ENCODE measurements at regions not wholly inside any gene's neighbourhood (a gene's known extent, or its start where the extent isn't known, plus 50 kb on each side); places are given as distances from the start of the nearest gene placed in this dataset.
A peak's percentile ranks its signal among the peaks of the same experiment; 100 is the strongest.
"Not testable (repeated sequence)": the region's sequence is repeated elsewhere in the genome, so short reads cannot be mapped to it uniquely, and the experiment has no call there.

DNA sequence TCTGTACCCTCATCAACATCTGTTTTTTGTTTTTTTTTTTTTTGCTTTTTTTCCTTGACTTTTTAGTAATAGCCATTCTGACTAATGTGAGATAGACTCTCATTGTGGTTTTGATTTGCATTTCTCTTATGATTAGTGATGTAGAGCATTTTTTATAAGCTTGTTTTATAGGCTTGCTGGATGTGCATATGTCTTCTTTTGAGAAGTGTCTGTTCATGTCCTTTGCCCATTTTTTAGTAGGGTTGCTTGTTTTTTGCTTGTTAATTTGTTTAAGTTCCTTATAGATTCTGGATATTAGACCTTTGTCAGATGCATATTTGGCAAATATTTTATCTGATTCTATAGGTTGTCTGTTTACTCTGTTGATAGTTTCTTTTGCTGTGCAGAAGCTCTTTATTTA is 53.5 kb upstream of the FAR1 start:
- not testable (repeated sequence) for DNase-seq (ENCODE audit: low read depth)

DNA sequence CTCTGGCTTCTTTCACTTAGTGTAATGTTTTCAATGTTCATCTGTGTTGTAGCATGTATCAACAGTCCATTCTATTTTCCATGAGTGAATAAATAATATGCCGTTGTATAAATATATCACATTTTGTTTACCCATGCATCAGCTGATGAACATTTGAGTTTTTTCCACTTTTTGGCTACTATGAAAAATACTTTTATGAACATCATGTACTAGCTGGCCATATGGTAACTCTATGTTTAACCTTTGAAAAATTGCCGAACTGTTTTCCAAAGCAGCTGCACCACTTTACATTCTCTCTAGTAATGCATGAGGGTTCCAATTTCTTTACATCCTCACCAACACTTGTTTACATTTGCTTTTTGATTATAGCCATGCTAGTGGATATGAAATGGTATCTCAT is 59.8 kb upstream of the FAR1 start:
- no peak for DNase-seq (ENCODE audit: low read depth)

DNA sequence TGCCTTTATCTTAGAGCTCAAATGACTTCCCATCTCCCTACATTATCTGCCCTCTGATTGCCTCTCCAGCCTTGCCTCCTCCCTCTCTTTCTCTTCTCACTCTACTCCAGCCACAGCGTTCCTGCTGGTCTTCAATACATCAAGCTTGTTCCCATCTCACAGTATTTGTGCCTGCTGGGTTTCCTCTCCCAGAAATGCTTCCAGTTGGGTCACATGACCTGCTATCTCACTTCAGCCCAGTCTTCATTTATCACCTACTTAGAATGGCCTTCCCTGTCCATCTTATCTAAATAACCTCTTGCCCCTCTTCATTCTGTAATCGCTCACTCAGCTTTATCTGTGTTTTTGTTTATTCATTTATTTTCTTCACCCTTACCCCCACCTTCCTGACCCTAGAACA is 61.8 kb upstream of the FAR1 start:
- no peak for DNase-seq (ENCODE audit: low read depth)

DNA sequence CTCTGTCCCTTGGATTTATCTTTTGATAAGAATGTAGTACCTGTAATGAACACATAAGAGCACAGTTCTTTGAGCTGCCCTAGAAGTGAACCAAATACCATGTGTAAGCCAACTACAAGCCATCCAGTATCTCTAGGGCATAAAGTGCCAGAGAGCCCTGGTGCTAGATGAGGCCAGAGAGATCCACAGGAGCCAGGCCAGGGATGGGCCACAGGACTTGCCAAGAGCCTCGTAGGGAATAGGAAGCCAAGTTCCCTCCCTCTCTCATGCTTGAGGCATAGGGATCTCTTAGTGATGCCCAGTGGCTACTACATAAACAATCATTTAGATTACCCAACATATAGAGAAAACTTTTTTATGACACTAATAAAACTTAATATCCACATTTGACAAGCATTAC is 64.8 kb upstream of the FAR1 start:
- no peak for DNase-seq (ENCODE audit: low read depth)

DNA sequence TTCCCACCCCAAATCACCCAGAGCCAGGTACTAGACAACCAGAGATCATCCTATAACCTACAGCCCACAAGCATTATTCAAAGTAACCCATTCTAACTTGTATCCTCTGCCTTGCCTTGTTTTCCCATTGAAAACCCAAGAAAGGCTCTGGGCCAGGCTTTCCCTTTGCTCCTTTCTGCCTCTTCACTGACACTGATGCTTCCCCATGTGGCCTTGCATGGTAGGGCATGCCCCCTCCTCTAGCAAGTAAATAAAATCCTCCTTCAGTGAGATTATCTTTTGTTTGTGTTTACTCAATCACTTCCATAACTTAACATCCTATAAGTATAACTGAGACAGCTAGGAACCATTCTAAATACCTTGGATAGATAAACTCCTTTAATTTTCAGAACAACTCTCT is 65.6 kb upstream of the FAR1 start:
- DNase-seq (ENCODE audit: low read depth): no peak

DNA sequence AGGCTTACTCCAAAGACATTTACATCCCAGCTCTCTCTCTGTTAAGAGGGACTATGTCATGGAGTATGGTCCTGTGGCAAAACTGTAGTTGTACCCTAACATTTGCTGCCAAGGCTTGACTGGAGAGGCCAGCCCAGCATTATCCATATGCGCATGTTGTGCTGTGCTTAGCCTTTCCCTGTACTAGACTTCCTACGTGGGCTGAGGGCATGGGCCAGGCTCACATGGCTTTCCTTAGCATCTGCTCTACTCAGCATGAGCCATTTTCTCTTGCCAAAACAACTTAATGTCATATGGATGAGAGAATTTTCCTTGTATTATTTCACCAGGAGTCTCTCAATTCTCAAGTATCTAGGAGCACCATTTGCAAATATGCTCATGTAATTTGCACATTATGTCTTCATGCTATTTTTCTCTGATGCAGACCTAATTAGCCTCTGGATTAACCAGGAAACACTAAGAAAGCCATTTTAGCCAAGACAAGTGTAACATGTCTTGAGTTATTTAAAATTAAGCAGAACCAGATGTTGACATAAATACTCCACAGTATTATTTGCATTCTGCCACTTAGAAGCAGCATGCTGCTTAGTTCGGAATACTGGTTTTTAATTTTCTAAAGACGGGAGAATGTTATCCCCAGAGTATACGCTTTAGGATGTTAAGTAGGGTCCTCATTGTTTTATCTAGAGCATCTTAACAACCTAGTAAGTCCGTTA is 71.7 kb upstream of the FAR1 start:
- no peak for DNase-seq (ENCODE audit: low read depth)

DNA sequence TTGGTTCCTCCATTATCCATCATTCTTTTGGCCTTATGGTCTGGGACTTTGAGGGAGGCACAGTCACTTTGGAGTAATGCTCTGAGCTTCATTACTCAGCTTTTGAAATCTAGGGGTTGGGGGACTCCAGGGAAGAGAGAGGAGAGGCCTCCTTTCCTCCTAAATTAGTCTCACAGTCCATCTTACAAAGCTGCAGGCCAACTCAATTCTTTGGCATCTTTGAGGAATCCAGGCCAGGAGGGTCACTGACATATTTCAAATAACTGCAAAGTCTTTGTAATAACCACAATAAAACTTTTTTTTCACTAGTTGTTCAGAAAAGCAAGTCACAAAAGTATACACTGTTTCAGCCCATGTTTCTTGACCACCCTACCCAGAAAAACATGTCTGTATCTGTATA is 73.3 kb upstream of the FAR1 start:
- DNase-seq (ENCODE audit: low read depth): no peak

DNA sequence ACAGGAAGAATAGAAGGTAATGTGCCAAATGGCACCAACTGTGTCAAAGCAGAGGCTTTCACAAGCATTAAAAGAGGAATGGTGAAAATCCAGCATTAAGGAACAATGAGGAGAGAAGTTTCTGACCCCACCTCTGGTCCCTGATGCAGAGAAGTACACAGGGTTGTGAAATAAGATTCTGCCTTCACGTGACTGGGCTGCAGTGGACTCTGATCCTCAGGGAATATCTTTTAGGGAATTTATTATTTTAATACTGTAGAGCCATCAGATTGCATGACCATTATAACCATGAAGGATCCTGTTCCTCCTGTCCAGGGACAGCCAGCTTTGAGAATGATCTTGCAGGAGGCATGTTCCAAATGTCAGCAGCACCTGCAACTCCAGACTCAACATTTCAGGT is 74.4 kb upstream of the FAR1 start:
- DNase-seq (ENCODE audit: low read depth): no peak

DNA sequence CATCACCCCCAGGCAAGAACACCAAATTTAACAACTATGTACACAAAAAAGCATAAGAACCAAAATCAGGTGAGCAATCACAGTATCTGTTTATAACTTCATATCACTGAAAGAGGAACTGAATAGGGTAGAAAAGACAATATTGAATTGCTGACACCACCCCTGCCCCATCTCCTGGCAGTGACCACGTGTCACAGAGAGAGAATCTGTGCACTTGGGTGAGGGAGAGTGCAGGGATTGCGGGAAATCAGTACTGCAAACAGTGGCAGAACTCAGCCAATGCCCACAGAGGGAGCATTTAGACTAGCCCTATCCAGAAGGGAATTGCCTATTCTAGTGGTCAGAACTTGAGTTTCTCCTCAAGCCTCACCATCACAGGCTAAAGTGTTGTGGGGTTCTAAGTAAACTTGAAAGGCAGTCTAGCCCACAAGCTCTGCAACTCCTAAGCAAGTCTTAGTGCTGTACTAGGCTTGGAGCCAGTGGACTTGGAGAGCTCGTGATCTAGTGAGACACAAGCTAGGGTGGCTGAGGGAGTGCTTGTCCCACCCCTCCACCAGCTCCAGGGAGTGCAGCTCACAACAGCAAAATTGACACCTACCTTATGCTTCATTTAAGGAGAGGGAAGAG is 82.8 kb upstream of the PTH start:
- DNase-seq (ENCODE audit: low read depth): no peak

DNA sequence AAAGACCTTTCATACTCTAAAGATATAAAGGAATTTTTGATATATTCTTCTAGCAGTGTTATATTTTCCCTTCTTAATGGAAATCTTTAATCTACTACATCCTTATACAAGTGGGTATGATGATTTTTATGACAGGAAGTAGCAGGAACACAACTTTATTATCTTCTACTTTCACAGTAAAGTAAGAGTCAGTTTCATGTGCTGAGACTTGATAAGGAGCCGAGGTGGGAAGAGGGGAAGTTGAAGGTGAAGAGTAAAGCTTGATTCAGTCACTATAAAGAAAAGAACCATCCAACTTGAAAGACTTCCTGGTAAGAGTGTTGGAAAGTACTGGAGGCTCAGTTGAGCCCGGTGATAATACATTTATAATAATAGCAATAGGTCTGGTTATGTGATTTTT is 82.1 kb upstream of the PTH start:
- DNase-seq (ENCODE audit: low read depth): peak; percentile 26

DNA sequence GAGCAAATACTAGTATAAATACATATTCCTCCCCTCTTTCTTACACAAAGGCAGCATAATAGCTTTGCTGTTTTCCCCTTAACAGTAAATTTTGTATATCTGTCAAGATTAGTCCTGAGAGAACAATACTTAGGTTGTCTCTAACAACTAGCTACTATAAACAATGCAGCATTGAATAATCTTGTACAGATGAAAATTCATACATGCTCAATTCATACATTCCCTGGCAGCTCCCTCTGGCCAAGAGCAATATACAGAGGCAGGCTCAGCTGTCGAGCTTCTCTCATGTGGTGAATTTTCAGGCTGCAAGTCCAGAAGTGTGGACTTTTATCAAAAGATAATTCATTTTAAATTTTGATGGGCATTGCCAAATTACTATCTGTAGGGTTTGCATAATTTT is 81.2 kb upstream of the PTH start:
- DNase-seq (ENCODE audit: low read depth): no peak

DNA sequence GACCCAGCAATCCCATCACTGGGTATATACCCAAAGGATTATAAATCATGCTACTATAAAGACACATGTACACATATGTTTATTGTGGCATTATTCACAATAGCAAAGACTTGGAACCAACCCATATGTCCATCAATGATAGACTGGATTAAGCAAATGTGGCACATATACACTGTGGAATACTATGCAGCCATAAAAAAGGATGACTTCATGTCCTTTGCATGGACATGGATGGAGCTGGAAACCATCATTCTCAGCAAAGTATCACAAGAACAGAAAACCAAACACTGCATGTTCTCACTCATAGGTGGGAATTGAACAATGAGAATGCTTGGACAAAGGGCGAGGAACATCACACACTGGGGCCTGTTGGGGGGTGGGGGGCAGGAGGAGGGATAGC is 79.6 kb upstream of the PTH start:
- DNase-seq (ENCODE audit: low read depth): not testable (repeated sequence)

DNA sequence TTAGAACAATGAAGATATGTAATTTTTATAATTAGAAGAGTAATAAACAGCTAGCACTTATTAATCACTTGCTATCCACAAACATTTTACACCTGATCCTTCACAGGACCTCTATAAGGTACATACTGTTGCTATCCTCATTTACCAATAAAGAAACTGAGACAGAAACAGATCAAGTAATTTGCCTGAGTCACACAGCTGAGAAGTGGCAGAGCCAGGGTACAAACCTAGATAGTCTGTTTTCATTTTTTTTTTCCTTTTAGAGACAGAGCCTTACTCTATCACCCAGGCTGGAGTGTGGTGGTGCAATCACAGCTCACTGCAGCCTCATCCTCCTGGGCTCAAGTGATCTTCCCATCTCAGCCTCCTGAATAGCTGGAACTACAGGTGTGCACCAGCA is 71.8 kb upstream of the PTH start:
- no peak for DNase-seq (ENCODE audit: low read depth)

DNA sequence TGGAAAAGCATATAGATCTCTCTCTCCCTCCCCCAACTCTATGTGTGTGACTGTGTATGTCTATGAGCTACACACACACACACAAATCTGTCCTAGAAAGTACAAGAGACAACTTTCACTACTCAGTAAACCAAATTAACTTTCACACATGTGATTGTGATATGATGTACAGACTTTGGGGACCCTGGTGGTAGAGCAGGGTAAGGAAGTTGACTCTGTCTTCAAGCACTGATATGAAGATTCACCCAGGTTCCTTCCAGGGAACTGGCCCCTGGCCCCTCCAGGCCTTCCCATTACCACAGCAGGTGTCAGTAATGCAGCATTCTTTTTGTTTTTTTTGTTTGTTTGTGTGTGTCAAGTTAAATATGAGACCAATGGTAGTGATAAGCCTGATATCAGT is 66.1 kb upstream of the PTH start:
- DNase-seq (ENCODE audit: low read depth): no peak

DNA sequence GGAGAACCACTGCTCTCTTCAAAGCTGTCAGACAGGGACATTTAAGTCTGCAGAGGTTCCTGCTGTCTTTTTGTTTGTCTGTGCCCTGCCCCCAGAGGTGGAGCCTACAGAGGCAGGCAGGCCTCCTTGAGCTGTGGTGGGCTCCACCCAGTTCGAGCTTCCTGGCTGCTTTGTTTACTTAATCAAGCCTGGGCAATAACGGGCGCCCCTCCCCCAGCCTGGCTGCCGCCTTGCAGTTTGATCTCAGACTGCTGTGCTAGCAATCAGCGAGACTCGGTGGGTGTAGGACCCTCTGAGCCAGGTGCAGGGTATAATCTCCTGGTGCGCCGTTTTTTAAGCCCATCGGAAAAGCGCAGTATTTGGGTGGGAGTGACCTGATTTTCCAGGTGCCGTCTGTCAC is 64.5 kb upstream of the PTH start:
- not testable (repeated sequence) for DNase-seq (ENCODE audit: low read depth)

DNA sequence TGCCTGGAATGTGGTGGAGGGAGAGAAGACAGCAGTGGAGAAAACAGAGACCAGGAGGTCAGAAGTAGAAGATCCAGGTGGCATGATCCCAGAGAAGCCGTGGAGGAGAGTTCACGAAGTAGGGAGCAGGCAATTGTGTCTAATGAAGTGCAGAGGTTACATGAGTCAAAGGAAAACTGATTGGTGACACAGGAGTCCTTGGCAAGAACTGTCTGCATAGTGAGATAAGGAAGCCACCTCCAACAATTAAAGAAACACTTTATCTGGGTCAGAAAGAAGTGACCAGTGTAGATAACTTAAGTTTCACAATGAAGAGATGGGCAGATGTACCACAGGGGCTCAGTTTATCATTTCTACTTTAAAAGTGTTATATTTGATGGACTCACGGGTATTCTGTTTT is 57.0 kb upstream of the PTH start:
- no peak for DNase-seq (ENCODE audit: low read depth)

DNA sequence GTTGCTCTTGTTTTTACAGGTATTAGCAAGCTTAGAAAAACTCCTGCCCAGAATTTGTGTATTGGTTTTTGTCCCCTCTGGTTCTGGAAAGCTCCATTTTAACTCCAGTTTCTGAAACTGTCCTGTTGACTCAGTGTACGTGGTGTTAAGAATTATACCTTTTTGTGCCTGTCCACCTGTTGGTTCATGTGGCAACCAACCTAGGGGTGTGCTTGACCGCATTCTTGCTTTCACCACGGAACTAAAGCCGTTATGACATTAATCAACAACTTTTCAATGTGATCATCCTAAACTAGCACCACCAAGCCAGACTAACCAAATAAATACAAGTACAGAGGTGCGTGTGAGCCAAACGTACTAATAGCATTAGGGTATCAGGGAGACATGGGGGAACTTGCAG is 56.0 kb upstream of the PTH start:
- DNase-seq (ENCODE audit: low read depth): no peak

DNA sequence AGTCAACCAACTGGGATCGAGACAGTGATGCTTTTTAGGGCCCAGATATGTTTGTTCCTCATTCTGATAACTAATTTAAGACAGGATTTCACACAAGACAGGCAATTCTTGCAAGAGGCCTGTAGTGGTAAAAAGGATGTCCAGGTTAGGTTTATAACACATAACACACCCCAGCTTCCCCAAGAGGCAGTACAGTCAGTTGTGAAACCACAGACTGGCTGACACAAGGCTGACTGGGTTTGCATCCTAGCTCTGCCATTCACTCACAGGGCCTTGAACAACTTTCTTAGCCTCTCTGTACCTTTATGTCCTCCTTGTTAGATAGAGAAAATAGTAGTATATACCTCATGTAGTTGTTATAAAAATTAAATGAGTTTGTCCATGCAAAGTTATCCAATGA is 55.0 kb upstream of the PTH start:
- DNase-seq (ENCODE audit: low read depth): no peak

DNA sequence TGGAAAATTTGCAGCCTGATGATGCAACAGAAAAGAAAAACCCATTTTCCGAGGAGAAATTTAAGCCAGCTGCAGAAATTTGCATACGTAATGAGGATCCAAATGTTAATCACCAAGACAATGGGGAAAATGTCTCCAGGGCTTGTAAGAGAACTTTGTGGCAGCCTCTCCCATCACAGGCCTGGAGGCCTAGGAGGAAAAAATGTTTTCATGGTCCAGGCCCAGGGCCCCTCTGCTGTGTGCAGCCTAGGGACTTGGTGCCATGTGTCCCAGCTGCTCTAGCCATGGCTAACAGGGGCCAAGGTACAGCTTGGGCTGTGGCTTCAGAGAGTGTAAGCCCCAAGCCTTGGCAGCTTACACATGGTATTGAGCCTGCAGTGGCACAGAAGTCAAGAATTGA is 50.3 kb upstream of the PTH start:
- not testable (repeated sequence) for DNase-seq (ENCODE audit: low read depth)
